H1 (cell line): ENCODE measurements at regions not wholly inside any gene's neighbourhood (a gene's known extent, or its start where the extent isn't known, plus 50 kb on each side); places are given as distances from the start of the nearest gene placed in this dataset.

Experiments used
- BCL11A ChIP-seq, 2 experiments: IDR thresholded peaks; one replicate each; pipeline ENCODE4 v1.6.1; 2011; ENCODE audit warnings: low read depth in 2 of 2, low read length in 2 of 2, mild to moderate bottlenecking in 2 of 2
- CTCF ChIP-seq, 3 experiments: IDR thresholded peaks; 1 replicate in 2 of 3; 2 replicates in 1 of 3; pipeline versions ENCODE4 v1.5.1 to v1.6.1; 2011; ENCODE audit warnings: low read length in 3 of 3, mild to moderate bottlenecking in 3 of 3, inconsistent platforms in 2 of 3, low read depth in 1 of 3, moderate library complexity in 1 of 3; ENCODE audit not compliant: insufficient read depth in 1 of 3; ENCODE audit errors: control extremely low read depth in 1 of 3
- HDAC6 ChIP-seq: IDR thresholded peaks from one replicate; pipeline ENCODE4 v1.7.1; 2012; ENCODE audit warnings: low read depth, mild to moderate bottlenecking, inconsistent platforms, low read length, moderate library complexity
- PHF8 ChIP-seq: fragments of 200-600 bp; sonication (generic); conservative IDR thresholded peaks from 2 replicates; pipeline ENCODE4 v1.7.1; 2012; ENCODE audit warnings: low read depth, mild to moderate bottlenecking, inconsistent platforms, low read length, moderate library complexity
- USF2 ChIP-seq: IDR thresholded peaks from 2 replicates; pipeline ENCODE4 v1.6.1; 2011; ENCODE audit warnings: low read length, improper control_type of control experiment

GRCh38 chr15:69861331-69862171 lies 236.2 kb downstream of the TLE3 start (continued):
- TF ChIP-seq CTCF (IDR thresholded peaks at IDR 0.05; ENCODE audit: control extremely low read depth in 1 of 3, insufficient read depth in 1 of 3, low read depth in 1 of 3, low read length in 3 of 3) = no peak
- TF ChIP-seq BCL11A (IDR thresholded peaks at IDR 0.05; ENCODE audit: low read depth in 2 of 2, low read length in 2 of 2) = no peak
- TF ChIP-seq PHF8 = no peak
- no peak for TF ChIP-seq HDAC6
- TF ChIP-seq USF2 = no peak
